MM.1S (cell line): ENCODE measurements at regions not wholly inside any gene's neighbourhood (a gene's known extent, or its start where the extent isn't known, plus 50 kb on each side); places are given as distances from the start of the nearest gene placed in this dataset.

ENCODE experiments used
- DNase-seq: peaks from one replicate; pipeline ENCODE4 v3.0.0-alpha.2; 2015
- H2AFZ ChIP-seq: fragments of 300-600 bp; sonication (generic); 2 replicates; pipeline ENCODE4 v1.6.0; 2016; ENCODE audit warnings: antibody characterized with exemption, low read length
- H3F3A ChIP-seq: fragments of 300-600 bp; sonication (generic); 2 replicates; pipeline ENCODE4 v1.6.1; 2016; ENCODE audit warnings: mild to moderate bottlenecking, antibody characterized with exemption, low read length, moderate library complexity, mixed read lengths; ENCODE audit not compliant: insufficient read depth
- H3K27ac ChIP-seq: fragments of 300-600 bp; sonication (generic); 2 replicates; pipeline ENCODE4 v1.5.1; 2016; ENCODE audit warnings: mild to moderate bottlenecking, low read length
- H3K27me3 ChIP-seq: fragments of 300-600 bp; sonication (generic); replicated peaks from 2 replicates; pipeline ENCODE4 v1.6.0; 2016; ENCODE audit warnings: low read length; ENCODE audit not compliant: insufficient read depth
- H3K36me3 ChIP-seq: fragments of 300-600 bp; sonication (generic); replicated peaks from 2 replicates; pipeline ENCODE4 v1.6.1; 2016; ENCODE audit warnings: mild to moderate bottlenecking, low read length, mixed read lengths; ENCODE audit not compliant: insufficient read depth
- H3K4me1 ChIP-seq: fragments of 300-600 bp; sonication (generic); 2 replicates; pipeline ENCODE4 v1.6.1; 2016; ENCODE audit warnings: low read length, mixed read lengths
- H3K4me2 ChIP-seq: fragments of 300-600 bp; sonication (generic); 2 replicates; pipeline ENCODE4 v1.6.0; 2016; ENCODE audit warnings: low read depth, low read length
- H3K4me3 ChIP-seq: fragments of 300-600 bp; sonication (generic); 2 replicates; pipeline ENCODE4 v1.5.1; 2016; ENCODE audit warnings: low read length, mixed read lengths
- H3K79me2 ChIP-seq: fragments of 300-600 bp; sonication (generic); 2 replicates; pipeline ENCODE4 v1.6.1; 2016; ENCODE audit warnings: mixed run types, low read length, mixed read lengths
- H3K9ac ChIP-seq: fragments of 300-600 bp; sonication (generic); 2 replicates; pipeline ENCODE4 v1.6.1; 2016; ENCODE audit warnings: low read length, mixed read lengths
- H3K9me2 ChIP-seq: fragments of 300-600 bp; sonication (generic); replicated peaks from 2 replicates; pipeline ENCODE4 v1.6.1; 2016; ENCODE audit warnings: mild to moderate bottlenecking, low read length, mixed read lengths; ENCODE audit not compliant: insufficient read depth
- H3K9me3 ChIP-seq: fragments of 300-600 bp; sonication (generic); replicated peaks from 2 replicates; pipeline ENCODE4 v1.6.1; 2016; ENCODE audit warnings: mild to moderate bottlenecking, low read length, mixed read lengths; ENCODE audit not compliant: insufficient read depth
- H4K20me1 ChIP-seq: fragments of 300-600 bp; sonication (generic); 2 replicates; pipeline ENCODE4 v1.6.1; 2016; ENCODE audit warnings: mild to moderate bottlenecking, low read length, moderate library complexity, mixed read lengths; ENCODE audit not compliant: insufficient read depth
- EZH2 ChIP-seq: fragments of 300-600 bp; sonication (generic); optimal IDR thresholded peaks from 2 replicates; pipeline ENCODE3; 2017; ENCODE audit warnings: low read depth, mild to moderate bottlenecking, antibody characterized with exemption, low read length, mixed read lengths
- EZH2phosphoT487 ChIP-seq: fragments of 300-600 bp; sonication (generic); IDR thresholded peaks from 2 replicates; pipeline ENCODE4 v1.6.1; 2018; ENCODE audit warnings: antibody characterized with exemption, low read length
- TF ChIP-seq, protein P1 (sequence below): fragments of 300-600 bp; sonication (generic); IDR thresholded peaks from 2 replicates; pipeline ENCODE4 v1.5.1; 2016; ENCODE audit warnings: antibody characterized with exemption, low read length, mixed read lengths

DNA sequence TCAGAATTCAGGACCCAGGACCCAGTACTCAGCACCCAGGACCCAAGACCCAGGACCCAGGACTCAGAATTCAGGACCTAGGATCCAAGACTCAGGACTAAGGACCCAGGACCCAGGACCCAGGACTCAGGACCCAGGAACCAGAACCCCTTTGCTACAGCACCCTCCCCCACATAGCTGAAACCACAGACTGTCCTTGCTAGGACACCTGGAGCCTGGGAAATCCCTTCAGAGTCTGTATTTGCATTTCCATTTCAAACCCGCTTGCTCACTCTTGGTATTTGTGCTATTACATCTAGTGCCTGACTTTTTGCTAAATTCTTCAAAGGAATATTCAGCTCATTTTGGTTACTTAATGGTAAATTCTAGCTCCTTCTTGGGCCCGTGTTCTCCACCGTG, 275.8 kb upstream of the MAF start:
- Histone ChIP-seq H3K27me3 (no peaks in the 10 kb centered on the region), H3K9me2 (no peaks in the 10 kb centered on the region), H3K4me3 (no peak overlapping the region), H3K36me3 (no peaks in the 10 kb centered on the region), H3F3A (no peaks in the 10 kb centered on the region), H3K4me2 (peak overlapping the region; percentile 50; the same call in 1 of the 2 replicates), H3K9ac (peak overlapping the region; percentile 13; the same call in 1 of the 2 replicates), H4K20me1 (no peaks in the 10 kb centered on the region), H3K9me3 (no peaks in the 10 kb centered on the region), H3K4me1 (peaks cover 32% of the 10 kb centered on the region), H3K79me2 (no peaks in the 10 kb centered on the region), H2AFZ (0 out of 2 replicates have a peak overlapping the region, but pooled peaks have one; percentile 45), H3K27ac (peak overlapping the region; percentile 74)
- DNase-seq: peak; percentile 56
- TF ChIP-seq, protein P1, sequence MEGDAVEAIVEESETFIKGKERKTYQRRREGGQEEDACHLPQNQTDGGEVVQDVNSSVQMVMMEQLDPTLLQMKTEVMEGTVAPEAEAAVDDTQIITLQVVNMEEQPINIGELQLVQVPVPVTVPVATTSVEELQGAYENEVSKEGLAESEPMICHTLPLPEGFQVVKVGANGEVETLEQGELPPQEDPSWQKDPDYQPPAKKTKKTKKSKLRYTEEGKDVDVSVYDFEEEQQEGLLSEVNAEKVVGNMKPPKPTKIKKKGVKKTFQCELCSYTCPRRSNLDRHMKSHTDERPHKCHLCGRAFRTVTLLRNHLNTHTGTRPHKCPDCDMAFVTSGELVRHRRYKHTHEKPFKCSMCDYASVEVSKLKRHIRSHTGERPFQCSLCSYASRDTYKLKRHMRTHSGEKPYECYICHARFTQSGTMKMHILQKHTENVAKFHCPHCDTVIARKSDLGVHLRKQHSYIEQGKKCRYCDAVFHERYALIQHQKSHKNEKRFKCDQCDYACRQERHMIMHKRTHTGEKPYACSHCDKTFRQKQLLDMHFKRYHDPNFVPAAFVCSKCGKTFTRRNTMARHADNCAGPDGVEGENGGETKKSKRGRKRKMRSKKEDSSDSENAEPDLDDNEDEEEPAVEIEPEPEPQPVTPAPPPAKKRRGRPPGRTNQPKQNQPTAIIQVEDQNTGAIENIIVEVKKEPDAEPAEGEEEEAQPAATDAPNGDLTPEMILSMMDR: no peak
- no peak for TF ChIP-seq EZH2
- no peak for TF ChIP-seq EZH2phosphoT487

- no peaks in the 10 kb centered on the region for H3K9me3 ChIP-seq
- H3K9me2 ChIP-seq: no peaks in the 10 kb centered on the region
- H4K20me1 ChIP-seq: no peaks in the 10 kb centered on the region
- H3K9ac ChIP-seq: no peak overlapping the region
- H3K4me1 ChIP-seq: peaks cover 21% of the 10 kb centered on the region
- TF ChIP-seq EZH2: no peak
- TF ChIP-seq EZH2phosphoT487: no peak
- TF ChIP-seq, protein P1: no peak
- H3K27me3 ChIP-seq: no peaks in the 10 kb centered on the region
- H3K4me2 ChIP-seq: no peak overlapping the region
- no peak overlapping the region for H3K27ac ChIP-seq
- H3K79me2 ChIP-seq: no peaks in the 10 kb centered on the region
- no peak for DNase-seq
- no peak overlapping the region for H2AFZ ChIP-seq
- H3F3A ChIP-seq: no peaks in the 10 kb centered on the region
- H3K4me3 ChIP-seq: no peak overlapping the region
- no peaks in the 10 kb centered on the region for H3K36me3 ChIP-seq
Measured at GRCh38 chr16:79874391-79874790, 273.9 kb upstream of the MAF start.

DNA sequence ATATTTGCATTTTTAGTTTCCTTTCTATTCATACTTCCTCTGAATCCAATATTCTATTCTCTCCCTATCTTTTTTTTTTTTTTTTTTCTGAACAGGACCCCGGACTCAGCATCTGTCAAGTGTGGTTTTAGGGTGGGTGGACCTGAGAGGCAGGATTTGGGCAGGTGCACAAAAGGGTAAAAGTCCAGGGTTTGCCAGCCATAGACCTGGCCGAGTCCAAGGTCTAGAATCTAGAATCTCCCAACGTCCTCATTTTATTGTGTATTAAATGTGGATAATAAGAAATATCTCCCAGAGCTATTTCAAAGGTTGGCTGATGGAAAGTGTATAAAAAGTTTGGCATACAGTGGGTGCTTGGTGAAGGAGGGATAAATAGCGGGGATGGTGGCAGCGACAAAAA, 273.3 kb upstream of the MAF start:
- DNase-seq: no peak
- Histone ChIP-seq H3K36me3 (no peaks in the 10 kb centered on the region), H3F3A (no peaks in the 10 kb centered on the region), H4K20me1 (no peaks in the 10 kb centered on the region), H3K27ac (no peak overlapping the region), H3K4me2 (no peak overlapping the region), H3K4me3 (no peak overlapping the region), H3K9me3 (no peaks in the 10 kb centered on the region), H3K4me1 (peaks cover 21% of the 10 kb centered on the region), H2AFZ (no peak overlapping the region), H3K27me3 (no peaks in the 10 kb centered on the region), H3K9ac (no peak overlapping the region), H3K79me2 (no peaks in the 10 kb centered on the region), H3K9me2 (no peaks in the 10 kb centered on the region)
- TF ChIP-seq, protein P1: no peak
- TF ChIP-seq EZH2phosphoT487 (no peak), EZH2 (no peak)
